Activated CD4-positive, alpha-beta T cell treated with anti-CD3 and anti-CD28 coated beads, Interleukin-10, Interleukin-2, amounts not matched to agents 100 ng/mL and 50 ng/mL, durations not matched to agents 16 hours and 8 hours (primary cell): ENCODE measurements at regions not wholly inside any gene's neighbourhood (a gene's known extent, or its start where the extent isn't known, plus 50 kb on each side); places are given as distances from the start of the nearest gene placed in this dataset.

Source experiments
- DNase-seq: peaks from one replicate; pipeline ENCODE4 v3.0.0-alpha.2; 2020

DNA sequence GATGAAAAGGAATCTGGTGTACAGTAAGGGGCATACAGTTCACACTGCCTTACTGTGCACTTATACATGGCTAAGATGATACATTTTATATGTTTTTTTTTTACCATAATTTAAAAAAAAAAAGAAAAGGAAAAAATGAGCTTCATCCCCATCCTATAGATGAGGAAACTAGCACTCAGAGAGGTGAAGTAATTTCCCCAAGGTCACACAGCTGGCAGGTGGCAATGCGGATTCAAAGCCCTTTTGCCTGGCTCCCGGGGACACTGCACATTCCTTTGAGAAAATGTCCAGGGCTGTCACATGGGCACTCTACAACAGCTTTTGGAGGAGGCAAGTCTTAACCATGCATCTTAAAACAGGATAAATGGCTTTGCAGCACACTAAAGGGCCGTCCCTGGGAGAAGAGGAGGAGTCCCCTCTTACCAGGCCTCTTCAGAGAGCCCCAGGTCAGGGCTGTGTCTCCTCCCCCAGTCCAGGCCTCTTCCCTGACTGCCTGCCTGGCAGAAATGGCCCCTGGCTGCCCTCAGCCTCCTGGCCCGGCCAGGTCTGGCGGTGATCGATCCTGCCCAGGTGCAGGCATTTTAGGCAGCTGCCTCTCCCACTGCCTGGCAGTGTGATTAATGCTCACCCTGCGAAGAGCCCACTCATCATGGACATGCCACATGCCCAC, 95.1 kb upstream of the LINGO1 start:
- no peak for DNase-seq

DNA sequence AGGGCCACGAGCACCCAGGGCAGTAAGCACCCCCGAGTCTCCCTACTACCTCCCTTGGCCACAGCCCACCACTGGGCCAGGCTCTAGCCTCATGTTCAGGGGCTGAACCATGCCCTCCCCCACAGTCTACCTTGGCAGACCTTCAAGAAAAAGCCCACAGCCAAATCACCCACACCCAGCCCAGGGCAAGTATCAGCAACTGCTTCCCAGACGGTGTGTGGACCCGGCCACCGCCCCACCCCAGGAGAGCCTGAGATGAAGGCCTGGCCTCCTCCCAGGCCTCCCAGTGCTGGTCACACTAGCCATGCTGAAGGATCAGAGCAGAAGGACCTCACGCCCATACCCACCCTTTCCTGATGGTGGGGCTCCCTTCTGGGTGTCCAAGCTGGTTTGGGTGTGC, 92.0 kb upstream of the LINGO1 start:
- no peak for DNase-seq

DNA sequence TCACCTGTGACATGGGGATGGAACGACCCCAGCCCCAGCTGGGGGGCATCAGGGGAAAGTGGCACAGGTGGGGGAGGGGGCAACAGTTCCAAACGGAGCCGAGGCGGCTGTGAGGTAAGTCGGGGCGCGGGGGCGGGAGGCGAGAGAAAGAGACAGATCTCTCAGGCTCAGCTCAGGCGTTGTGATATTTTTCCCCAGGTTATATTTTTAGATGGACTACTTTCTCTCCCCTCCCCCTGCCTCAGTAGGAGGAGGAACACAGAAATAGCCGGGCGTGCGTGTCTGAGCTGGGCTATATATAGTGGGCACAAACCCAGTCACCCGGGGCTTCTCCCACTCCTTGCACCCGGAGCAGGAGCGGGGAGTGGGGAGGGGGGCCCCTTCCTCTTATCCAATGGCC, 91.0 kb upstream of the LINGO1 start:
- no peak for DNase-seq

DNA sequence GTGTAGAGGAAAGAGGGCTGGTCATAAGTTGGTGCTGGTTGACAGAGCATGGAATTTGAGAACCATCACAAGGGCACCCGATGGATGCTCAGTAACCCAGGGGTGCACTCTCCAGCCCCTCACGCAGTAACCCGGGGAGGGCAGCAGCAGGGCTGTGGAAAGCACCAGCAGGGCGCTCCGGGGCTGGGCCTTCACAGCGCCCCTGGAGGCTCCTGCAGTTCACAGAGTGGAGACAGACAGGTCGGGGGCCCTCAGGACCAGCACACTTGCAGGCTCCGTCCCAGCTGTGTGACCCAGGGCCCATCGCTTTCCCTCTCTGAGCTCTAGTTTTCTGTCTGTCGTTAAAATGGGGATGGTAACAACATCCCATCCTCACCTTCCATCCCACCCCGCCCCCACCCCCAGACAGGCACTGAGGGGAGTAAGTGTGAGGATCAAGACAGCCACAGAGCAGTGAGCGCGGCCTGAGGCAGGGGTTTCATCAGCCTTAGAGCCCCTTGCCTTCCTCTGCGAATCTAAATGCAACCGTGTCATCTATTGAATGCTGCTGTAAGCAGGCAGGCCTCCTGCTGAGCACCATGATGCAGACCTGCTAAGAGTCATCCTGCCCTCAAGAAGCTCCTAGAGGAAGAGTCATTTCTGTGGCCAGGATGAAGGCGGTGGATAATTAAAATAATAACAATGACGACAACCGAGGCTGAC, 90.2 kb upstream of the LINGO1 start:
- DNase-seq = no peak

DNA sequence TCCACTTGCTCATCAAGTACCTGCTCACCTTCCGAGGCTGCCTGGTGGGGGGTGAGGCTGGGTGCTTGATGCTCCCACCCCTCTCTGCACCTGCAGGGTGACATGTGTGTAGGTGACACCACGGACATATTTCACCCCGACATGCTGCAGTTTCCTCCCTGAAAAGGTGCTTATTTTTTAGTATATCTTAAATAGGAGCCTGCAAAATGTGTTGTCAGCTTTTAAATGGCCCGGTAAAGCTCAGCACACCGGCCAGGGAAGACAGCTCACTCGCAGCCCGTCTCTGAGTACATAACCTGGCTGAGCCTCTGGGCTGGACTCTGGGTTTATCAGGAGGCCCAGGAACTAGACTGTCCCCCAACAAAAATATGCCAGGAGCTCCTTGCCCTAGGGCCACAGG, 89.3 kb upstream of the LINGO1 start:
- no peak for DNase-seq

DNA sequence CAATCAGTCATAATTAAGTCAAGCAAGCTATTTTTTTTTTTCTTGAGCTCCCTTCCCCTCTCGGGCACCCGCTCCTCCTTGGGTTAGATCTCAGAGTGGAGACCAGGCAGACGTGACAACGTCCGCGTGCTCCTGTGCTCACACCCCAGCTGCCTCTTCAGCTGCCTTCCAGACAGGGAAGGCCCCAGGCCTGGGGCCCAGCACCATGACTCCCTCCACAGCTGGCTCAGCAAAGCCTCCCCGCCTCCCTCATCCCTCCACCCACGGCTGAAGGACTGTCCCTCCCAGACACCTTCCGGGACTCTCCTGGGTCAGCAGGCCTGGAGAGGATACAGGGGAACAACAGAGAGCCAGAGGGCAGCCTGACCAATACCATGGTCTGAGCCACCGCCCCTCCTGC, 87.9 kb upstream of the LINGO1 start:
- no peak for DNase-seq

DNA sequence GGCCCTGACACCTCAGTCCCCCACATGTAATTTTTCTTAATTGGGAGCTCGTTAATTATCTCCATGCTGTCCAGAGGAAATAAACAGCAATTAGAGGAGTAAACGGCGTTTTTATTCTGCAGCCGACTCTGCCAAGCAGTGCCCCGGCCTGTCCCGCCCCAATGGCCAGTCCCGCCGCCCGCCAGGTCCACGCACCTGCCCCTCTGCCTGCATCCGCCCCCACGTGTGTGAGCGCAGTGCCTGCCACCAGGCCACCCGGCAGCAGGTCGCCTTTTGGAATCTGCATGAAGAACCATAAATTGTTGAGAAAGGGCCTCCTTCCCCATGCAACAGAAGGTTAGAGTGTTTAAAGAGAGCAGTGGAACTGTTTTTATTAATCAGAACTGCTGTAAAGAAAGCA, 87.5 kb upstream of the LINGO1 start:
- no peak for DNase-seq

DNA sequence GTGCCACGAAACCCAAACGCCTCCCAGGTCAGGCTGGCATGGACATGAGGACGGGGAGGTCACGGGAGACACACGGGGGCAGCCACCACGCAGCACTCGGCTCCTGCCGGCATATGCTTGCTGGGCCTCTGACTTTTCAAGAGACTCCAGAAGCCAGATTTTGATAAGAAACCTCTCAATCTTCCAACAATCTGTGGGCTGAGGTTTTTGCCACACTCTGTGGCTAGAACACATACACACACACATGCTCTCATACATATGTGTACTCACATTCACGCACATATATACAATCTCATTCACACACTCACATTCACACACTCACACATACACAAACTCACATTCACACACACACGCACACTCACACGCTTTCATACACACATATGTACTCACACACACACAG, 86.7 kb upstream of the LINGO1 start:
- no peak for DNase-seq

DNA sequence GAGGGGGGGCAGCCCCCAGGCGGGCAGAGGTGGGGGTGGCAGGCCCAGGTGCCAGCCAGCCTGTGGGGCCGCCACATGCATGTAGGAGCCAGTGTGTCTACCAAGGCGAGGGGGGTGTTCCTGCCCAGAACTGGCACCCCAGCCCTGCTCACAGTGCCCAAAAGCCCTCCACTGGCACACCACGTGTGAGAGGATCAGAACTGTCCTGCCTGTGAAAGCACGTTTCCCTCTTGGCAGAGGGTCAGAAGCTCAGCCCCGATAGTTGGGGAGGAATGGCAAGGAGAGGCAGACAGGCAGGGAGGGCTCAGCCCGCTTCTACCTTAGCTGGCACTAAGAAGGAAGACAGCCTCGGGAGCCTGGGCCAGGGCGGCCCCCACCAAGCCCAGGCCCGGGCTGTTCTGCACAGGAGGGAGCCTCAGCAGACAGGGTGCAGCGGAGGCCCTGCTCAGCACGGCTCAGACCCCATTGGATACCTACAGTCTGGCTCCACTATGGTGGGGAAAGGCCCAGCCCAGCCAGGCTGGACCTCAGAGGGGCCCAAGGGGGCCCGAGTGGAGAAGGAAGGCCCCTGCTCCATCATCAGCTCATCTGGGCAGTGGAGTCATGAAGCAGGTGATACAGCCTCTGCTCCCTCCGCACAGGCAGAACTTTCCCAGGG, 84.8 kb upstream of the LINGO1 start:
- DNase-seq = no peak

DNA sequence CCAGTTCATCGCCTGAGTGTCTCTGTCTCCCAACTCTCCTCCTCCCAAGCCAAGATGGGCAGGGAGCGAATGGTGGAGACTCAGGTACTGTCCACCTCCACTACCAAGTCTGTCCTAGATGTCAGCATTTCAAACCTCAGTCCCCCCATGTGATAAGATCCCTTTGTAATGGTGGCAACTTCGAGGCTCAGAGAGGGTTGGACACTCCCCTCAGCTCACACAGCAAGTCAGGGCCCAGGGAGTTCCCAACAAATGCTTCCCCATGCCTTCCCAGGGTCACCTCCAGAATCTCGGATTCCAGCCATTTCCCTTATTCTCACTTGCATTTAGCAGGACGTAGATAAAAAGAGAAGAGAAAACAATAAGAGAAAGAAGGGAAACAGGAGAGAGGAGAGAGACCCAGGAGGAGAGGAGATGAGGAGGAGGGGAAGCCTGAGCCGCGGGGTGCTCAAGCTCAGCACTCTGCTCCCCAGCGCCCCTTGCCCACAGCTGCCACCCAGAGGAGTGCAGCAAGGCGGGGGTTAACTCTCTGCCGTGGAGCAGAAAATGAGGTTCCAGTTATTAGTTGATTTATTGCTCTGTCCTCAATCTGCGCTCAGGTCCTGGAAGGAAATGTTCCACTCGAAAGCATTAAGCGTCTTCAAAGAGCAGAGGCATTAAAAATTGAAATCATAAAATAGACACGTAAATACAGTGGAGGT, 84.1 kb upstream of the LINGO1 start:
- no peak for DNase-seq

DNA sequence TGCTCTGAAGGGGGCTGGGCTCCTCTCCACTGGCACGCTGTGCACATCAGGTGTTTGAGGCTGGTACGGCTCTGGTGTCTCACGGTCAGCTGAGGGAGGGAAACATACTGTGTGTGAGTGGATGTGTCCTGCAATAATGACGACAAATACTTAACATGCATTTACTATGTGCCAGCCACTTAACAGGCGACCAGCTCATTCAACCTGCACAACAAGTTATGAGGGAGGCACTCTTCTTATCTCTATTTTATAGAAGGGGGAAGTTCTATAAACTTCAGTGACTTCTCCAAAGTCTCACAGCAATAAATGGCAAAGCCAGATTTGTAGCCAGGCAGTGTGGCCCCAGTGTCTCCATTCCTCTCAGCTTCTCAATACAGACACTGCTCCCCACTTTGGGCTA, 83.1 kb upstream of the LINGO1 start:
- DNase-seq = no peak

DNA sequence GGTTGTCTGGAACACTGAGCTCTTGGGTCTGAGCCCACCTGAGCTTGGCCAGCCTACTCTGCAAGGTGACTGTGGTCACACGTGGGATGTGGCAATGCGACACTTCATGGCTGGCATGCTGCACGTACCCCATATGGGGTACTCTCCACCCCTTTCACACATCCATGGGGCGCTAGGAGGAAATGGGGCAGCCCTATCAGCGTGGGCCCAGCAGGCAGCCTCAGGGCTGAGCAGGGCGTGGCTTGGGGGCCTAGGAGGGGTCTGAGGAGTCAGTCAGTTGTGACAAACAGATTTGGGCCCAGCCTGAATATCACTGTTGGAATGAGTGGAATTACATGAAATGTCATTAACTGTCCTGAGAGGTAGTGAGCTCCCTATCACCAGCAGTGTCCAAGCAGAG, 82.3 kb upstream of the LINGO1 start:
- no peak for DNase-seq

DNA sequence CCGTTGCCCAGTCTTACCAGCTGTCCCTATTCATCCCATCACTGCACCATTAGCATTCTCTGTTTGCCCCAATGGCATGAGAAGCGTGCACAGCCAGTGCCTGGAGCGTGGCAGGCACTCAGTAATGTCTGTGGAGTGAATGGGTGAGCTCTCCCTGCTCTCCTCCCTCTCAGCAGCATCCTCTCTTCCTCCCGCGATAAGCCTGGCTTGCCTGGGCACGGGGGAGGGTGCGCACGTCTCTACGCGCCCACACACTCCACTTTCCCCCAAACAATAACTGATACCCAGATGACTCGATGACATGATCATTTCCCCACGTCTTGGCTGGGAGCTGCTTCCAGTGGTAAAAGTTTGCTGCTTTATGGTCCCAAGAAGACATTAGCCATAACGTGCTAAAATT, 81.8 kb upstream of the LINGO1 start:
- no peak for DNase-seq

DNA sequence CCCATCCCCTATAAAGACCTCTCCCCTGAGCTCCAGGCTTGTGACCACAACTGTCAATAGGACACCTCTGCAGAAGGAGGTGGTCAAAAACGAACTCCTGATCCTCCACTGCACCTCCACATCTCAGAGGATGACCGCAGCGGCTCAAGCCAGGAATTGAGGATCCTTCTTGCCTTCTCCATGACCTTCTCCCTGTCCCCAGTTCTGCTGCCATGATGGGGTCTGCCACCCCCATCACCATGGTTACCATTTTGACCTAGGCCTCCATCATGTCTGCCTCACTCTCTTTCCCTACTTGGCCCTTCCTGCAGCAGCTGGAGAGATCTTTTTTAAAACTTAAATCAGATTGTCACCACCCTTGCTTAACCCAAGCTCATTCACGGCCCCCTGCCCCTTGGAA, 81.3 kb upstream of the LINGO1 start:
- no peak for DNase-seq

DNA sequence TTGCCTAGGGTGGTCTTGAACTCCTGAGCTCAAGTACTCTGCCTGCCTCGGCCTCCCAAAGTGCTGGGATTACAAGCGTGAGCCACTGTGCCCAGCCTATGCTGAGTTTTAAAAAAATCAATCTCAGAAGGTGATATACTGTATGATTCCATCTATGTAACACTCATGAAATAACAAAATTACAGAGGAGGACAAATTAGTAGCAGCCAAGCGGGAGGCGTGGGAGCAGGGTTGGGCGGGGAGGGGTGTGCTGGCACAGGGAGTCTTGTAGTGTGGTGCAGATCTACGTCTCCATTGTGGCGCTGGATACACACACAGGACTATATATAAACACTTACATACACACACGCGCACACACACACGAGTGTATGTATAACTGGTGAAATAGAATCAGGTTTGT, 80.6 kb upstream of the LINGO1 start:
- no peak for DNase-seq

DNA sequence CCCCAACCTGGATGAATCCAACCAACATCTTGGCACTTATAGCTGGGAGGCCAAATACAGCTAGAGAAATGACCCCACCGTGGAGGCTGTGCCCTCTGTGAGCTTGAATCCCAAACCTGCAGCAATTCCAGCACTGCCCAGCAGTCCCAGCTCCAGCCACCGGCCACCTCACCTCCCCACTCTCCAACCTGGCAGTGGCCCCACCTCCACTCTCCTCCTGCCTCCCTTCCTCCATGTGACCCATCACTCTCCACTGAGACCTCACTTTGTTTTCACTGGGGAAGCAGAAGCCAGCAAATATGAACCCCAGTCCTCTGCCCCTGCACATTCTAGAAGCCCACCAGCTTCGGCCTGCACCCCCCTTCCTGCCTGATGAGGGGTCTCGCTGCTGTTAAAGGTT, 79.7 kb upstream of the LINGO1 start:
- DNase-seq = no peak

DNA sequence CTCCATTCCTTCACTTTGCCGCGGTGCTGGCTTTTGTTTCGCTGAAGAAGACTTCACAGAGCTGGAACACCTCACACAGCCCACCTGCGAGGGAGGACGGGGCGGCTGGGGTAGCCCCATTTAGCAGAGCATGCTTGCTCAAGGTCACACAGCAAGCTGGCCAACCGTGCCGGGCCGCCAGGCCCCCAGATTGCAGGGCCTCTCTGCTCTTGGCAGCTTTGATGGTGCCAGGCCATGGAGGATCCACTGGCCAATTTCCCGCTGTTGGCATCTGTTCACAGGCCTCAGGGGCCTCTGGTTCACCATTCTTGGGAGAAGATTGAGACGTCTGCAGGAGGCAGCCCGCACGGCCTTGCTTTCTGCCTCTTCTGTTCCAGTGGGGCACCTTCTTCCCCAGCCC, 77.9 kb upstream of the LINGO1 start:
- no peak for DNase-seq

DNA sequence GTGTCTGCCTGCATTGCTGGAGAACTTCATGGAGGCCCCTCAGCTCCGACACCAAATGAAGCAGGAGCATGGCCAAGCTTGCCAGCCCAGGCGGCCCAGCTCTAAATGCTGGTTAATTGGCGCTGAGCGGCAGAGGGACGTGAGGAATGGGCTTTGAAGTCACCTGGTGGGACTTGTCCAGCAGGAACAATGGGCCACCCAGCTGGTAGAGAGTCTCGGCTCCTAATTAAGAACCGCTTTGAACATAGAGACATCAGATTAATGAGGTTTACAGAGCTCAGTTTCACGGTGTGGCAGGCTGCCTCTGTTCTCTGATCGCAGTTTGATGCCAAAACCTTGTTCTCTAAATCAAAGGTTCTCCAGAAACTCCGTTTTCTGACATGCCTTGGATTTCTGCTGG, 77.5 kb upstream of the LINGO1 start:
- no peak for DNase-seq

DNA sequence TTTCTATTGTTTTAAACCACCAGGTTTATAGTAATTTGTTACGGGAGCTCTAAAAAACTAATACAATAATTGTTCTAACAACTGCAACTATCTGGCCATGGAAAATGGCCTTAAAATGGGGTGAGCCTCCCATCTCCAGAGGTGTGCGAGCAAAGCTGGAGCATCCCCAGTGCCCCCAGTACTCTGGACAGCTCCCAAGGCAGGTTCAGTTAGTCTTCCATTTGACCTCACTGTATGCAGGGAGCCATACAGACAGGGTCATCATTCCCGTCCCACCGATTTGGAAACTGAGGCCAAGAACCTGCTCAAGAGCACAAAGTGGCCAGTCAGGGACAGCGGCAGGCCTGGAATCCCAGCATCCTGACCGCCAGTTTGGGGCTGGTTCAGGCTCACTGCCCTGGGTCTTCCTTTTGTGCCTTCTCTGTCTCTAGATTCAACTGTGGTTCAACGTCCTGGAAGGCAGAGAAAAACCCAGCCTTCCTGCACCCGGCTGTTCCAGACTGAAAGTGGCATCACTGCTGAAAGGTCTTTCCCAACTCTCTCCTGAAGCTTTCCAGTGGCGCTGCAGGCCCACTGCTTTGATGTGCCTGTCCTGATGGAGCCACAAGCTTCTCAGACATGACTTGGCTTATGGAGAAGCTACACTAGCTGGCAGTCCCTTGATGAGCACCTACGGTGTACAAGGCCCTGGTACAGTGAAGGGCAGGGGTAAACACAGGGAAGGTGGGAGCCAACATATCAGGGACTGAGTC, 76.6 kb upstream of the LINGO1 start:
- no peak for DNase-seq

DNA sequence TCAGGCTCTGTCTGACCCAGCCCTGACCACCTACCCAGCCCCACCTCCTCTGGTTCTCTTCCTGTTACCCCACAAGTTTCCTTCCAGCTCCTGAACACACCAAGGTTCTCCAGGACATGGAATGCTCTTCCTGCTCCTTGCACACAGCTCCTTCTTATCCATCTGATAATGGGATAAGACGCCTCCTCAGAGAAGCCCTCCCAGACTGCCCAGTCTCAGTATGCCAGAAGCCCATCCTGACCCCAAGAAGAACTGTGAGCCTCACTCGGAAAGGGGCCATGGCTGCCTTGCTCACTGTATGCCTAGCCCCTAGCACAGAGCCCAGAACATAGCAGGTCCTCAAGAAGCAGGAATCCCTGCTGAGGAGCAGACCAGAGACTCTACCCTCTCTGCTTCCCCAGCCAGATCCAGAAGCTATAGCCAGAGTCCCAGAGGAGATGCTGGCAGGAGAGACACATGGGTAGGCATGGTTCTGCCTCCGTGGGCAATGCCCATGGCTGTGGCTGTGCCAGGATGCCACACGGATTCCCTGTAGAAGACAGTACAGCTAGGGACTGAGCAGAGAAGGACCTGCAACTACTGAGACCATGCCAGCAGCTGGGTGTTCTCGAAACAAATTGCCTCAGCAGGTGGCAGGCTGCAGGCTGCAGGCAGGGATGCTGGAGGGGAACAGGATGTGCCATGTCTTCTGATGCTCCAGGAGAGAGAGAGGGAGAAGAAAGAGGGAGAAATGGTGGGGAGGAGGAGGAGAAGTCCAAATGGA, 74.0 kb upstream of the LINGO1 start:
- DNase-seq = no peak

DNA sequence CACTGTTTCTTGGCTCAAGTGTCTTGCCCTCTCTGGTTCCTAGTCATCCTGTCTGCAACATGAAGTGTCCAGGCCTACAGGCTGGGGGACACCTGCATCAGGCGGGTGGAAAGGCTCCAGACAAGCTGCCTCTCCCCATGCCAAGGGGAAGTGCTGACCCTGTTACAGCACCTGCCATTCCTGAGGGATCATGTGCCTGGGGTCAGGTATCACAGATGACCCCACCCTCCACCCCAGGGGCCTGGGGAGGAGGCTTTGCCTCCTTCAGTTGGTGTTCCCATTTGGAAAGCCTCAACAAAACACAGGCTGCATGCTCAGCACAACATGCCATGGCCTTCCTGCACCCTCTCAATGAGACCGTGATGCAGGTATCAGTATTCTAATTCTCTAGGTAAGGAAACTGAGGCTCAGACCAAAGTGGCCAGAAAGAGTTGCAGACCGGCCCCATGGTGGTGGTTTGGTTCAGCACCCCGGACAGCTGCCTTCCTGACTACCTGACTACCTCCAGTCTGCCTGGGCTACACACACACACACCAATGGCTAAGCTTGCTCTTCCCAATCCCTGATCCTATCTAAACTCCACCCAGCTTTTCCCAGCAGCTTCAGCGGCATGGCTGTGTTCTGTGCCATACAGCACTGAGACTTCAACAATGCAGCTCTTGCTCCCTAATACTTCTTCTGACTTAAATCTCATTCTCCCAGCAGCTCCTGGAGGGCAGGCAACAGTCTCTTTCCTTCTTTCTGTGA, 69.7 kb upstream of the LINGO1 start:
- no peak for DNase-seq

DNA sequence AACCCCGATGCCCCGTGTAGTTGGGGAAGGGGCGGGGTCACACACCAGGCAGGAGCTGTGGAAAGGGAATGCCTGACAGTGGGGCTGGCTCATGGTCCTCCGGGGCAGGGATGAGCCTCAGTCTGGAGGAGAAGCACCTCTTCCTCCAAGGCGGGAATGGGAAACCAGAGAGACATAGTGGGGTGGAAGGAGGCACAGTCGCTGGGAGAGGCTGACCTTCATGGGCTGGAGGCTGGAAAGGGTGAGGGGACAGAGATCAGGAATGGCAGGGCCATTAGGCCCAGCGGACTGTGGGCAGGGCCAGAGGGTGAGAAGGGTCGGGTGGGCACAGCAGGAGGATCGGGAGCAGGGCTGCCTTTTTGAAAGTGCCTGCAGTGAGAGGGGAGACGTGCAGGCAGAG, 65.8 kb upstream of the LINGO1 start:
- no peak for DNase-seq
